Midbrain (tissue), 1 donor: ENCODE measurements at regions not wholly inside any gene's neighbourhood (a gene's known extent, or its start where the extent isn't known, plus 50 kb on each side); places are given as distances from the start of the nearest gene placed in this dataset.
"Not testable (repeated sequence)": the region's sequence is repeated elsewhere in the genome, so short reads cannot be mapped to it uniquely, and the experiment has no call there.

Source experiments
- DNase-seq: peaks from one replicate; lab custom pipeline; 2025; lab: John Stamatoyannopoulos, UW

GRCh38 chr10:44176311-44176710 lies 208.6 kb downstream of the CXCL12 start:
- no peak for DNase-seq

GRCh38 chr10:44173608-44173894 lies 211.3 kb downstream of the CXCL12 start:
- DNase-seq, result no peak

GRCh38 chr10:44172883-44173607 lies 211.9 kb downstream of the CXCL12 start:
- no peak for DNase-seq

- DNase-seq, result no peak
Measured at GRCh38 chr10:44171765-44172164, 213.1 kb downstream of the CXCL12 start.

GRCh38 chr10:44168478-44168877 lies 216.4 kb downstream of the CXCL12 start:
- DNase-seq, result no peak

GRCh38 chr10:44167752-44168151 lies 217.1 kb downstream of the CXCL12 start:
- no peak for DNase-seq

- no peak for DNase-seq
Measured at GRCh38 chr10:44166441-44166840, 218.5 kb downstream of the CXCL12 start.

GRCh38 chr10:44164251-44164956 lies 220.5 kb downstream of the CXCL12 start:
- DNase-seq, result no peak

GRCh38 chr10:44161184-44161583 lies 223.7 kb downstream of the CXCL12 start:
- DNase-seq, result no peak

GRCh38 chr10:44157574-44157973 lies 227.3 kb downstream of the CXCL12 start:
- no peak for DNase-seq

- no peak for DNase-seq
Measured at GRCh38 chr10:44154956-44155355, 229.9 kb downstream of the CXCL12 start.

- DNase-seq, result no peak
Measured at GRCh38 chr10:44153918-44154670, 230.8 kb downstream of the CXCL12 start.

- no peak for DNase-seq
Measured at GRCh38 chr10:44143556-44143955, 241.3 kb downstream of the CXCL12 start.

GRCh38 chr10:44132361-44133289 lies 252.3 kb downstream of the CXCL12 start:
- DNase-seq, result no peak

GRCh38 chr10:44126291-44126717 lies 258.6 kb downstream of the CXCL12 start:
- no peak for DNase-seq

- no peak for DNase-seq
Measured at GRCh38 chr10:44125879-44126278, 259.0 kb downstream of the CXCL12 start.

- DNase-seq, result no peak
Measured at GRCh38 chr10:44118500-44118899, 266.4 kb downstream of the CXCL12 start.

GRCh38 chr10:44116474-44116873 lies 268.4 kb downstream of the CXCL12 start:
- no peak for DNase-seq

- DNase-seq, result no peak
Measured at GRCh38 chr10:44115516-44115915, 269.4 kb downstream of the CXCL12 start.

- no peak for DNase-seq
Measured at GRCh38 chr10:44114441-44114840, 270.5 kb downstream of the CXCL12 start.

GRCh38 chr10:44112280-44112679 lies 272.6 kb downstream of the CXCL12 start:
- DNase-seq, result not testable (repeated sequence)

- no peak for DNase-seq
Measured at GRCh38 chr10:44105696-44106095, 279.2 kb downstream of the CXCL12 start.
